T47D (cell line): ENCODE measurements at regions not wholly inside any gene's neighbourhood (a gene's known extent, or its start where the extent isn't known, plus 50 kb on each side); places are given as distances from the start of the nearest gene placed in this dataset.
A peak's percentile ranks its signal among the peaks of the same experiment; 100 is the strongest.

Source experiments
- DNase-seq, 2 experiments: peaks; one replicate each; pipeline versions ENCODE4 v3.0.0 to v3.0.0-alpha.2; 2011 to 2012; ENCODE audit warnings: low read depth in 1 of 2, low spot score in 1 of 2
- JUND ChIP-seq: IDR thresholded peaks from 2 replicates; pipeline ENCODE4 v1.6.1; 2012; ENCODE audit warnings: low read depth
- in situ Hi-C: cut with HindIII; loops from 2 replicates; pipeline ENCODE4 v1.10.0; 2016; ENCODE audit warnings: low sequenced_read_pairs, low pct_unique_long_range_greater_than_20kb

DNA sequence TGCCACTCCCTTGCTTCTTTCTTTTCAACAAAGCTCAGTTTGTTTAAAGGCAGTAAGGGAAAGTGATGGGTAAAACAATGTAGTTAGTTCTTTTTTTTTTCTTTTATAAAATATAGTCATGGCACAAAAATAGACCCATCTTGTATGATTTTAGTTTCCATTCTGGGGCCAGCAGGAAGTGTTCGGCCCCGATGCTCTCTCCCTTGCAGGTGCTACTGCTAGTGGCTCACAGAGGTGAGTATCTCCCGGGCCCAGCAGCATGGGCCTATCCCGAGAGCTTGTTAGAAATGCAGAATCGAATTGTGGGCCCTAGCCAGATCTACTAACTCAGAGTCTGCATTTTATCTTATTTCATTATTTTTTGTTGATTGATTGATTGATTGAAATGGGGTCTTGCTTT is 78.7 kb downstream of the SYNE3 start:
- in situ Hi-C loops: no loop called here
- DNase-seq: no peak
- no peak for TF ChIP-seq JUND

GRCh38 chr14:95436354-95436753 is 80.1 kb downstream of the SYNE3 start:
- TF ChIP-seq JUND: no peak
- no peak for DNase-seq
- in situ Hi-C loops: no loop called here

GRCh38 chr14:95434121-95434520 is 82.3 kb downstream of the SYNE3 start:
- no peak for DNase-seq
- in situ Hi-C loops: no loop called here
- TF ChIP-seq JUND: no peak

GRCh38 chr14:95433094-95433478 is 83.4 kb downstream of the SYNE3 start:
- in situ Hi-C loops: no loop called here
- peak in 1 of 2 experiments; percentile 47 for DNase-seq
- no peak for TF ChIP-seq JUND

- no peak for TF ChIP-seq JUND
- in situ Hi-C loops: no loop called here
- peak; percentile 66 to 77 for DNase-seq
Observed at GRCh38 chr14:95432144-95433093, 84.0 kb downstream of the SYNE3 start.

- no peak for TF ChIP-seq JUND
- in situ Hi-C loops: no loop called here
- DNase-seq: peak in 1 of 2 experiments; percentile 58
Observed at GRCh38 chr14:95431199-95432143, 85.0 kb downstream of the SYNE3 start.

- no peak for DNase-seq
- in situ Hi-C loops: no loop called here
- no peak for TF ChIP-seq JUND
Observed at GRCh38 chr14:95428557-95428956, 87.9 kb downstream of the SYNE3 start.

DNA sequence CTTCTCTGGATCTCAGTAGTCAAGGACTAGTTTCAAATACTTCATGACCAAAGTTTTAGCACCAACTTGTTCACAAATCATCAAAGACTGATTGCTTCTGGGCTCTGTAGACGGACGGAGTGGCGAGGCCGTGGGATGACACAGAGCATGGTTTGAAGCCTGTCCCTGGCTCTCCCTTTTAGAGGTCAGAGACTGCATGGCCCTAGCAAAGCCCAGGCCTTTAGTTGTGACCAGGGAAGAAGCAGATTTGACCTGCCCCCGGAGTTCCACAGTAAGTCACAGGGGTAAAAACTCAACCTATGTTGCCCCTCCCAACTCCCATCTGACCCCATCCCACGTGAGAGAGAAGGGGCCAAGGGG is 90.4 kb downstream of the SYNE3 start:
- no peak for TF ChIP-seq JUND
- in situ Hi-C loops: no loop called here
- DNase-seq: no peak

- TF ChIP-seq JUND: no peak
- no peak for DNase-seq
- in situ Hi-C loops: no loop called here
Observed at GRCh38 chr14:95425369-95426115, 90.9 kb downstream of the SYNE3 start.

GRCh38 chr14:95424529-95424928 is 91.9 kb downstream of the SYNE3 start:
- in situ Hi-C loops: no loop called here
- no peak for DNase-seq
- no peak for TF ChIP-seq JUND

DNA sequence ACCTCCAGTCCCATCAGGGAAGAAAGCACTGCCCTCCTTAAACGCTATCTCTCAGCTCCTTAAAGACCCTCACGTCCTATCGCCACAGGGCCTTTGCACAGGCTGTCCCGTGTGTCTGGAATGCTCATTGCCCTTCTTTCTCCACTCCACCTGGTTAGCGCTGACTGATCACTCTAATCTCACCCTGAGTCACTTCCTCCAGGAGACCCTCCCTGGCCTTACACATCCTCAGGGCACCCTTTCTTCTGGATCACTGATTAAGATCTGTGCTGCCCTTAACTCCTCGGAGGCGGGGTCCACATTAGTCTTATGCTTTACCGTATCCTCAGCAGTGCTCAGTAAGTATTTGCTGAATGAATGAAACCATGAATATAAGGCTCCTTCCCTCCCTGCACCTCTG is 94.7 kb downstream of the SYNE3 start:
- DNase-seq: no peak
- in situ Hi-C loops: no loop called here
- no peak for TF ChIP-seq JUND

- in situ Hi-C loops: no loop called here
- no peak for DNase-seq
- no peak for TF ChIP-seq JUND
Observed at GRCh38 chr14:95420060-95420459, 96.4 kb downstream of the SYNE3 start.
